ENCODE measurements at regions not wholly inside any gene's neighbourhood (a gene's known extent, or its start where the extent isn't known, plus 50 kb on each side); places are given as distances from the start of the nearest gene placed in this dataset.

GRCh38 chr5:163607256-163607655 lies 101.8 kb downstream of the MAT2B start:
- no peak for DNase-seq (ENCODE audit: low read depth)
- TF ChIP-seq CTCF (IDR thresholded peaks at IDR 0.05; ENCODE audit: insufficient read depth, low read depth, low read length, missing control alignments), result no peak
- no peak overlapping the region for H3K4me3 ChIP-seq (ENCODE audit: low read length)

- DNase-seq (ENCODE audit: low read depth), result no peak
- TF ChIP-seq CTCF (IDR thresholded peaks at IDR 0.05; ENCODE audit: insufficient read depth, low read depth, low read length, missing control alignments), result no peak
- no peak overlapping the region for H3K4me3 ChIP-seq (ENCODE audit: low read length)
Observed at GRCh38 chr5:163608621-163609020, 103.2 kb downstream of the MAT2B start.

- no peak for TF ChIP-seq CTCF (IDR thresholded peaks at IDR 0.05; ENCODE audit: insufficient read depth, low read depth, low read length, missing control alignments)
- DNase-seq (ENCODE audit: low read depth), result no peak
- no peak overlapping the region for H3K4me3 ChIP-seq (ENCODE audit: low read length)
Observed at GRCh38 chr5:163609910-163610309, 104.5 kb downstream of the MAT2B start.

GRCh38 chr5:163612358-163613149 lies 107.1 kb downstream of the MAT2B start:
- no peak for TF ChIP-seq CTCF (IDR thresholded peaks at IDR 0.05; ENCODE audit: insufficient read depth, low read depth, low read length, missing control alignments)
- no peak for DNase-seq (ENCODE audit: low read depth)
- no peak overlapping the region for H3K4me3 ChIP-seq (ENCODE audit: low read length)

GRCh38 chr5:163613150-163613442 lies 107.7 kb downstream of the MAT2B start:
- no peak overlapping the region for H3K4me3 ChIP-seq (ENCODE audit: low read length)
- DNase-seq (ENCODE audit: low read depth), result no peak
- no peak for TF ChIP-seq CTCF (IDR thresholded peaks at IDR 0.05; ENCODE audit: insufficient read depth, low read depth, low read length, missing control alignments)

GRCh38 chr5:163614787-163615186 lies 109.4 kb downstream of the MAT2B start:
- DNase-seq (ENCODE audit: low read depth), result no peak
- no peak for TF ChIP-seq CTCF (IDR thresholded peaks at IDR 0.05; ENCODE audit: insufficient read depth, low read depth, low read length, missing control alignments)
- H3K4me3 ChIP-seq (ENCODE audit: low read length), result no peak overlapping the region

- no peak for TF ChIP-seq CTCF (IDR thresholded peaks at IDR 0.05; ENCODE audit: insufficient read depth, low read depth, low read length, missing control alignments)
- DNase-seq (ENCODE audit: low read depth), result no peak
- no peak overlapping the region for H3K4me3 ChIP-seq (ENCODE audit: low read length)
Observed at GRCh38 chr5:163619273-163619934, 114.0 kb downstream of the MAT2B start.
